Neutrophil (primary cell): ENCODE measurements at regions not wholly inside any gene's neighbourhood (a gene's known extent, or its start where the extent isn't known, plus 50 kb on each side); places are given as distances from the start of the nearest gene placed in this dataset.

Source experiments
- H3K27ac ChIP-seq: fragments of 200-600 bp; sonication (generic); 2 replicates; pipeline ENCODE4 v1.5.1; 2016; ENCODE audit warnings: mild to moderate bottlenecking, moderate library complexity
- H3K27me3 ChIP-seq: fragments of 200-600 bp; sonication (generic); 2 replicates; pipeline ENCODE4 v1.6.0; 2016; ENCODE audit warnings: mild to moderate bottlenecking
- H3K36me3 ChIP-seq: fragments of 200-600 bp; sonication (generic); 2 replicates; pipeline ENCODE4 v1.5.1; 2017
- H3K4me1 ChIP-seq, 2 experiments: fragments of 200-600 bp in 1 of 2; sonication (generic) in 1 of 2; 1 replicate in 1 of 2; 2 replicates in 1 of 2; pipeline versions ENCODE4 v1.5.1 to v1.6.1; 2013 to 2016; ENCODE audit warnings: low read depth in 1 of 2, low read length in 1 of 2, mild to moderate bottlenecking in 1 of 2, moderate library complexity in 1 of 2; ENCODE audit not compliant: control insufficient read depth in 1 of 2, insufficient read depth in 1 of 2
- H3K4me3 ChIP-seq, 2 experiments: fragments of 200-600 bp in 1 of 2; sonication (generic) in 1 of 2; 1 replicate in 1 of 2; 2 replicates in 1 of 2; pipeline ENCODE4 v1.5.1; 2013 to 2016; ENCODE audit warnings: low read depth in 1 of 2, low read length in 1 of 2, mild to moderate bottlenecking in 1 of 2, moderate library complexity in 1 of 2
- H3K9me3 ChIP-seq: fragments of 200-600 bp; sonication (generic); 2 replicates; pipeline ENCODE4 v1.5.1; 2016
- TF ChIP-seq, protein P1 (sequence below): fragments of 200-600 bp; sonication (generic); IDR thresholded peaks from 2 replicates; pipeline ENCODE4 v1.5.1; 2016; ENCODE audit warnings: antibody characterized with exemption

DNA sequence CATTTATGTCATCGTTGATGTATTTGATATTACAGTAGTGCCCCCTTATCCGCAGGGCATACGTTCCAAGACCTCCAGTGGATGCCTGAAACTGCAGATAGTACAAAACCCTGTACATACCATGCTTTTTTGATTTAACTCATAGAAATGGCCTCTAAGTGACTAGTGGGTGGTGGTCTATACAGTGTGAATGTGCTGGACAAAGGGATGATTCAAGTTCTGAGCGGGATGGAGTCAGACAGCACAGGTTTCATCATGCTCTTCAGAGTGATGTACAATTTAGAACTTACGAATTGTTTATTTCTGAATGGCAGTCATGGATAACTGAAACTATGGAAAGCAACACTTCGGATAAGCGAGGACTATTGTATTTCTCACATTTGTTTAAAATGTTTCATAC, 473.1 kb upstream of the FANCL start:
- no peaks in the 10 kb centered on the region for H3K27me3 ChIP-seq
- TF ChIP-seq, protein P1, sequence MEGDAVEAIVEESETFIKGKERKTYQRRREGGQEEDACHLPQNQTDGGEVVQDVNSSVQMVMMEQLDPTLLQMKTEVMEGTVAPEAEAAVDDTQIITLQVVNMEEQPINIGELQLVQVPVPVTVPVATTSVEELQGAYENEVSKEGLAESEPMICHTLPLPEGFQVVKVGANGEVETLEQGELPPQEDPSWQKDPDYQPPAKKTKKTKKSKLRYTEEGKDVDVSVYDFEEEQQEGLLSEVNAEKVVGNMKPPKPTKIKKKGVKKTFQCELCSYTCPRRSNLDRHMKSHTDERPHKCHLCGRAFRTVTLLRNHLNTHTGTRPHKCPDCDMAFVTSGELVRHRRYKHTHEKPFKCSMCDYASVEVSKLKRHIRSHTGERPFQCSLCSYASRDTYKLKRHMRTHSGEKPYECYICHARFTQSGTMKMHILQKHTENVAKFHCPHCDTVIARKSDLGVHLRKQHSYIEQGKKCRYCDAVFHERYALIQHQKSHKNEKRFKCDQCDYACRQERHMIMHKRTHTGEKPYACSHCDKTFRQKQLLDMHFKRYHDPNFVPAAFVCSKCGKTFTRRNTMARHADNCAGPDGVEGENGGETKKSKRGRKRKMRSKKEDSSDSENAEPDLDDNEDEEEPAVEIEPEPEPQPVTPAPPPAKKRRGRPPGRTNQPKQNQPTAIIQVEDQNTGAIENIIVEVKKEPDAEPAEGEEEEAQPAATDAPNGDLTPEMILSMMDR, result no peak
- no peaks in the 10 kb centered on the region for H3K36me3 ChIP-seq
- no peaks in the 10 kb centered on the region for H3K9me3 ChIP-seq
- no peak overlapping the region for H3K4me3 ChIP-seq
- H3K4me1 ChIP-seq, result no peaks in the 10 kb centered on the region
- no peak overlapping the region for H3K27ac ChIP-seq

DNA sequence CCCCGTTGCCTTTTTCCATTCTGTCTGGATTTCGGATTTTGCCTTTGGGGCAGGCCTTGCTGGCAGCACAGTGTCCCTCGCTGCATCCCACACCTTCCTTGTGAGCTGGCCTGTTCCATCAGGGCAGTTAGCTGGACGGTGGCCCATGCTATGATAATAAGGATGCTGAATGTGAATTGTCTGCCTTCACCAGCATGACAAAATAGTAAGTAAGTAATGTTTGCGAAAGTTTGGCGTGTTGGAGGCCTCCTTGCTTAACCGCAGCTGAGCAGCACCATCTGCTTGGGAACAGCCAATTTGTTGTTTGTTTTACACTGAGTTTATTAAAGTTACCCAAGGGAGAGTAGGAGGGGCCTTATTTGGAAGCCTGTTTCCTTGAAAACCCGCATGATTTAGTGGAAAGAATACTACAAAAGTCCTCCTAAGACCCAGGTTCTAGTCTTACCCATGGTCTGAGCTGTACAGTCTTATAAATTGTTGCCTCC, 469.7 kb upstream of the FANCL start:
- H3K9me3 ChIP-seq, result no peaks in the 10 kb centered on the region
- H3K4me3 ChIP-seq, result no peak overlapping the region
- no peaks in the 10 kb centered on the region for H3K36me3 ChIP-seq
- TF ChIP-seq, protein P1, result no peak
- no peaks in the 10 kb centered on the region for H3K27me3 ChIP-seq
- no peaks in the 10 kb centered on the region for H3K4me1 ChIP-seq
- H3K27ac ChIP-seq, result no peak overlapping the region

DNA sequence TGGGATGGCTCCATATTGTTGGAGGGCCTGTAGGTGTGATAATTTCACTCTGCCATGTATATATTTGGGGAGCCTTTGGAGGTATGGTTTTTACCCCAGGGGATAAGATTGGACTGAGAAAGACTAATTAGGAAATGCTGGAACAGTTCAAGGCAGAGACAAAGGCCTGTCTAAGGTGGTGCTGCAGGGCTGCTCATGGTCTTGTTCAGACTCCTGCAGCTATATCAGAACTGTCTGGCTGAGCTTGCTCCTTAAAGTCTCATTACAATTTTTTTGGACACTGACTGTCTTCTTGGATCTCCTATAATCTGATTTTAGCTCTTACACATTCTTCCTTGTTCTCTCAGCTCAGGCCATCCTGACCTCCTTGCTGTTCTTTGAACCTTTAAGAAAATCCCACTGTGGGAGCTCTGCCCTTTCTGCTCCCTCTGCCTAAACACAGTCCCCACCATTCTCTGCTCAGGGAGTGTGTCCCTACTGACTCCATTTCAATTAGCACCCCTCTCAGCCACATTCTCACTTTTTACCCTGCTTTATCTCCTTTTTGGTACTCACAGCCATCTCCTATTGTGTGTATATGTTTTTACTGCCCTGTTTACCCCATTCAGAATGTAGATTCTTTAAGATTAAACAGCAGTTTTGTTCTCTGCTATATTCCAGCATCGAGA, 468.7 kb upstream of the FANCL start:
- H3K36me3 ChIP-seq, result no peaks in the 10 kb centered on the region
- no peak overlapping the region for H3K27ac ChIP-seq
- no peak overlapping the region for H3K4me3 ChIP-seq
- no peaks in the 10 kb centered on the region for H3K9me3 ChIP-seq
- no peaks in the 10 kb centered on the region for H3K4me1 ChIP-seq
- H3K27me3 ChIP-seq, result no peaks in the 10 kb centered on the region
- TF ChIP-seq, protein P1, result no peak

DNA sequence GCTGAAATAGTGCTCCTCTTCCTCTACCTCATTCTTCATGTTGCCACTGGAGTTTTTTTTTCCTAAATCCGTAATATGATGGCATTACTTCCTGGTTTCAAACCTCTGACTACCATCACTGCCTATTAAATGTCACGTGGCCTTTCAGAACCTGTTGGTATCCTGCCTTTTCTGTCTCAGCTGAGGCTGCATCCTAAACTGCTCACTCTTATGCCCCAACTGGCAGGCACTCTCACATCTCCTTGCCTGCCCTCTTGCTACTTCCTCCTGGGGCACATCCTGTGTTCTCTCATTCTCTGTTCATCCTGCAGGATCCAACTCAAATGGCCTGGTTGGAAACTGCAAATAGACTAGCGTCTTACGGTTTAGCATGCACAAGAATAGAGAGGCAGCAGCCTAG, 468.1 kb upstream of the FANCL start:
- Histone ChIP-seq H3K27me3 (no peaks in the 10 kb centered on the region), H3K4me3 (no peak overlapping the region), H3K36me3 (no peaks in the 10 kb centered on the region), H3K4me1 (no peaks in the 10 kb centered on the region), H3K9me3 (no peaks in the 10 kb centered on the region), H3K27ac (no peak overlapping the region)
- TF ChIP-seq, protein P1, result no peak

DNA sequence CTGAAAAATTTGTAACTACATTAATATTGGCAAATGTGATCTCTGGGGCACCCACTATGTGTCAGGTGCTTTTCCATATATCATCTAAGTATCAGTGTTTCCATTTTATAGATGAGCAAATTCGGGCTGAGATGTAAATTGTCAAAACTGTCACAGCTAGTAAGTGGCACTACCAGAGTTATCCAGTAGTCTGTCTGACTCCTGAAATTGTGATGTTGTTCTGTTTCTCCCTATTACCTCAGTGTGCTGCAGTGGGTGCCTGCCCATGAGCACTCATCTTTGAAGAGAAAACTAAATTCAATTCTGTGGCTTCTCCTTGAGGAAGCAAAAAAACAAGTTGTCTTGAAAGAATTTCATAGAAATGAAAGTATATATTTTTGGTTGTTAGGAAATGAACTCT, 467.4 kb upstream of the FANCL start:
- no peak overlapping the region for H3K27ac ChIP-seq
- H3K36me3 ChIP-seq, result no peaks in the 10 kb centered on the region
- no peak overlapping the region for H3K4me3 ChIP-seq
- H3K27me3 ChIP-seq, result no peaks in the 10 kb centered on the region
- H3K4me1 ChIP-seq, result no peaks in the 10 kb centered on the region
- no peaks in the 10 kb centered on the region for H3K9me3 ChIP-seq
- TF ChIP-seq, protein P1, result no peak
